Smooth muscle cell (in vitro differentiated cells): ENCODE measurements at regions not wholly inside any gene's neighbourhood (a gene's known extent, or its start where the extent isn't known, plus 50 kb on each side); places are given as distances from the start of the nearest gene placed in this dataset.

Experiments used
- DNase-seq: peaks from one replicate; lab custom pipeline; 2025; ENCODE audit not compliant: unreplicated experiment; lab: John Stamatoyannopoulos, UW
- H2AFZ ChIP-seq: fragments of 200-600 bp; sonication (generic); 2 replicates; pipeline ENCODE4 v1.6.0; 2016; ENCODE audit warnings: antibody characterized with exemption, low read depth, mild to moderate bottlenecking
- H3F3A ChIP-seq: fragments of 200-600 bp; sonication (generic); 2 replicates; pipeline ENCODE4 v1.6.0; 2017; ENCODE audit warnings: antibody characterized with exemption, low read depth
- H3K27ac ChIP-seq: fragments of 200-600 bp; sonication (generic); 2 replicates; pipeline ENCODE4 v1.5.1; 2016; ENCODE audit warnings: low read depth, mild to moderate bottlenecking
- H3K27me3 ChIP-seq: fragments of 200-600 bp; sonication (generic); 2 replicates; pipeline ENCODE4 v1.6.1; 2016; ENCODE audit warnings: low read depth, mild to moderate bottlenecking
- H3K36me3 ChIP-seq: fragments of 200-600 bp; sonication (generic); 2 replicates; pipeline ENCODE4 v1.5.1; 2016; ENCODE audit warnings: low read depth
- H3K4me1 ChIP-seq: fragments of 200-600 bp; sonication (generic); 2 replicates; pipeline ENCODE4 v1.5.1; 2016; ENCODE audit warnings: low read depth
- H3K4me2 ChIP-seq: fragments of 200-600 bp; sonication (generic); 2 replicates; pipeline ENCODE4 v1.6.0; 2016; ENCODE audit warnings: mild to moderate bottlenecking
- H3K4me3 ChIP-seq: fragments of 200-600 bp; sonication (generic); 2 replicates; pipeline ENCODE4 v1.5.1; 2016; ENCODE audit warnings: mild to moderate bottlenecking
- H3K79me2 ChIP-seq: fragments of 200-600 bp; sonication (generic); 2 replicates; pipeline ENCODE4 v1.6.0; 2016; ENCODE audit warnings: low read depth, mild to moderate bottlenecking
- H3K9ac ChIP-seq: fragments of 200-600 bp; sonication (generic); 2 replicates; pipeline ENCODE4 v1.6.0; 2016; ENCODE audit warnings: low read depth
- H3K9me3 ChIP-seq: fragments of 200-600 bp; sonication (generic); replicated peaks from 2 replicates; pipeline ENCODE4 v1.5.1; 2016; ENCODE audit warnings: low read depth
- H4K20me1 ChIP-seq: fragments of 200-600 bp; sonication (generic); 2 replicates; pipeline ENCODE4 v1.6.0; 2016; ENCODE audit warnings: low read depth
- CTCF ChIP-seq: fragments of 200-600 bp; sonication (generic); IDR thresholded peaks from 2 replicates; pipeline ENCODE4 v1.5.1; 2017; ENCODE audit warnings: borderline replicate concordance, mild to moderate bottlenecking, antibody characterized with exemption; ENCODE audit not compliant: insufficient read depth, poor library complexity, severe bottlenecking
- WGBS: methylation state at CpG from one replicate; pipeline ENCODE4 v1.1.7; 2016; ENCODE audit warnings: low lambda C conversion rate; 5-methylcytosine and 5-hydroxymethylcytosine counted together

GRCh38 chr2:125681976-125682805 is 973.8 kb upstream of the GYPC start:
- Histone ChIP-seq H3F3A (no peaks in the 10 kb centered on the region), H3K4me1 (no peaks in the 10 kb centered on the region), H3K79me2 (no peaks in the 10 kb centered on the region), H3K9ac (no peak overlapping the region), H3K27ac (no peak overlapping the region), H3K4me3 (no peak overlapping the region), H2AFZ (no peak overlapping the region), H3K9me3 (no peaks in the 10 kb centered on the region), H3K27me3 (no peaks in the 10 kb centered on the region), H3K36me3 (no peaks in the 10 kb centered on the region), H4K20me1 (no peaks in the 10 kb centered on the region), H3K4me2 (no peak overlapping the region)
- WGBS: 90% methylated on average over 3 of the region's 3 CpGs
- no peak for TF ChIP-seq CTCF
- DNase-seq: no peak

DNA sequence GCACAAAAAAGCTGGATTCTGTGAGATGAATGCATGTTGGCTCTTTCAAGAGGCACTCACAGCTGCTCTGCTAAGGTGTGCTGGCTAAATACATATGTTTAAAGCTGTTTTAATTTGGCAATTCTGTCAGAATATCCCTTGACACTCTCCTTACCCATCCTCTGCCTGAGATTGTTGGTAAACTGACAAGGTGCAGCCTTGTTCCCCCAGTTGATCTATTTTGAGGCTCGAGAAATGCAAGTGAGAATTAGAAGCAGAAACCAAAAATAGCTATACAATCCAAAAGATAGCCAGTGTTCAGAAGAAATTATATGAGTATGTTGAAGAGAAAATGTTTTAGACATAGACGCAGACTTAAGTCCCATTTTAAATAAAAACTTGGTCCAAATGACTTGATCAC is 971.7 kb upstream of the GYPC start:
- 84% methylated on average over 2 of the region's 2 CpGs for WGBS
- no peaks in the 10 kb centered on the region for H3K27me3 ChIP-seq
- TF ChIP-seq CTCF: no peak
- H3F3A ChIP-seq: no peaks in the 10 kb centered on the region
- no peaks in the 10 kb centered on the region for H3K36me3 ChIP-seq
- H3K79me2 ChIP-seq: no peaks in the 10 kb centered on the region
- no peak overlapping the region for H3K4me3 ChIP-seq
- H3K27ac ChIP-seq: no peak overlapping the region
- H3K9ac ChIP-seq: no peak overlapping the region
- no peak for DNase-seq
- no peaks in the 10 kb centered on the region for H3K9me3 ChIP-seq
- H3K4me1 ChIP-seq: no peaks in the 10 kb centered on the region
- H3K4me2 ChIP-seq: no peak overlapping the region
- no peaks in the 10 kb centered on the region for H4K20me1 ChIP-seq
- no peak overlapping the region for H2AFZ ChIP-seq

DNA sequence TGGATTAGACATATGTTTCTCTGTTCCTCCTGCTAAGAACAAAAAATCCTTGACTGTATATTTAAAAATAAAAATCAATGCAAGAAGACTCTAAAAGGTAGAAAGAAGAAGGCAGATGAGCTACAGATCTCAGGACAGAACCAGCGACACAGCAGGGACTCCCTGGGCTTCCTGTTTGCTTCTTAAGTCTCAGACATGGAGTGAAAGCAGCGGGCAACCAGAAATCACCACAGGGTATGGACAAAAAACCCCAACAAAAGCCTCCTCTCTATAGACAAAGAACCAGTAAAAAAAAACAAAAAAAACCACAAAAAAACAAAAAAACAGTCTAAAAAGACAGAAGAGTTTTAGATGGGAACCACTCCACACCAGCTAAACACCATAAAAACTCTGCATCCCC is 971.0 kb upstream of the GYPC start:
- no peaks in the 10 kb centered on the region for H3K79me2 ChIP-seq
- H3K9me3 ChIP-seq: no peaks in the 10 kb centered on the region
- no peak overlapping the region for H3K4me3 ChIP-seq
- no peak overlapping the region for H3K4me2 ChIP-seq
- no peaks in the 10 kb centered on the region for H3K27me3 ChIP-seq
- H3K36me3 ChIP-seq: no peaks in the 10 kb centered on the region
- H3K4me1 ChIP-seq: no peaks in the 10 kb centered on the region
- no peak for DNase-seq
- H2AFZ ChIP-seq: no peak overlapping the region
- H3K27ac ChIP-seq: no peak overlapping the region
- no peaks in the 10 kb centered on the region for H4K20me1 ChIP-seq
- no peak overlapping the region for H3K9ac ChIP-seq
- H3F3A ChIP-seq: no peaks in the 10 kb centered on the region
- 80% methylated on average over 2 of the region's 2 CpGs for whole genome bisulfite sequencing
- no peak for TF ChIP-seq CTCF

GRCh38 chr2:125696560-125696959 is 959.4 kb upstream of the GYPC start:
- no peak overlapping the region for H3K27ac ChIP-seq

More at GRCh38 chr2:125696560-125696959, 959.4 kb upstream of the GYPC start:
- DNase-seq: no peak
- no peaks in the 10 kb centered on the region for H3K4me1 ChIP-seq
- H3K36me3 ChIP-seq: no peaks in the 10 kb centered on the region
- no peak overlapping the region for H2AFZ ChIP-seq
- no peaks in the 10 kb centered on the region for H3K9me3 ChIP-seq
- H3F3A ChIP-seq: no peaks in the 10 kb centered on the region
- no peak for TF ChIP-seq CTCF
- no peak overlapping the region for H3K9ac ChIP-seq
- H3K4me3 ChIP-seq: no peak overlapping the region
- 77% methylated on average over 2 of the region's 2 CpGs for WGBS
- H3K79me2 ChIP-seq: no peaks in the 10 kb centered on the region
- no peak overlapping the region for H3K4me2 ChIP-seq
- H3K27me3 ChIP-seq: no peaks in the 10 kb centered on the region
- H4K20me1 ChIP-seq: no peaks in the 10 kb centered on the region
